GM19193 (cell line): ENCODE measurements at regions not wholly inside any gene's neighbourhood (a gene's known extent, or its start where the extent isn't known, plus 50 kb on each side); places are given as distances from the start of the nearest gene placed in this dataset.

ENCODE experiments used
- POLR2A ChIP-seq: IDR thresholded peaks from 4 replicates; pipeline ENCODE4 v1.6.1; 2011; ENCODE audit not compliant: insufficient read depth, insufficient read length; ENCODE audit errors: extremely low read depth

- TF ChIP-seq POLR2A, result no peak
These were observed 719.6 kb upstream of the GRAMD2B start for GRCh38 chr5:125703616-125704015.

GRCh38 chr5:125704888-125705287 lies 718.3 kb upstream of the GRAMD2B start:
- no peak for TF ChIP-seq POLR2A

- TF ChIP-seq POLR2A, result no peak
These were observed 714.6 kb upstream of the GRAMD2B start for GRCh38 chr5:125708583-125708982.

GRCh38 chr5:125710745-125711144 lies 712.5 kb upstream of the GRAMD2B start:
- no peak for TF ChIP-seq POLR2A

GRCh38 chr5:125712397-125712796 lies 710.8 kb upstream of the GRAMD2B start:
- no peak for TF ChIP-seq POLR2A

- no peak for TF ChIP-seq POLR2A
These were observed 710.0 kb upstream of the GRAMD2B start for GRCh38 chr5:125713109-125713805.

GRCh38 chr5:125715216-125715615 lies 708.0 kb upstream of the GRAMD2B start:
- TF ChIP-seq POLR2A, result no peak

- no peak for TF ChIP-seq POLR2A
These were observed 706.0 kb upstream of the GRAMD2B start for GRCh38 chr5:125717209-125717608.

- no peak for TF ChIP-seq POLR2A
These were observed 703.4 kb upstream of the GRAMD2B start for GRCh38 chr5:125719681-125720347.

- TF ChIP-seq POLR2A, result no peak
These were observed 702.9 kb upstream of the GRAMD2B start for GRCh38 chr5:125720348-125720685.

- no peak for TF ChIP-seq POLR2A
These were observed 702.5 kb upstream of the GRAMD2B start for GRCh38 chr5:125720721-125721120.

GRCh38 chr5:125722550-125722949 lies 700.7 kb upstream of the GRAMD2B start:
- TF ChIP-seq POLR2A, result no peak

- TF ChIP-seq POLR2A, result no peak
These were observed 697.5 kb upstream of the GRAMD2B start for GRCh38 chr5:125725691-125726090.

- no peak for TF ChIP-seq POLR2A
These were observed 679.3 kb upstream of the GRAMD2B start for GRCh38 chr5:125743939-125744338.

- TF ChIP-seq POLR2A, result no peak
These were observed 676.3 kb upstream of the GRAMD2B start for GRCh38 chr5:125746917-125747316.

- no peak for TF ChIP-seq POLR2A
These were observed 672.9 kb upstream of the GRAMD2B start for GRCh38 chr5:125750147-125750860.
